ENCODE measurements at regions not wholly inside any gene's neighbourhood (a gene's known extent, or its start where the extent isn't known, plus 50 kb on each side); places are given as distances from the start of the nearest gene placed in this dataset.

GRCh38 chr21:38680401-38680800 lies 125.3 kb upstream of the ETS2 start:
- H3K27ac ChIP-seq (ENCODE audit: insufficient read depth, low read length), result no peak overlapping the region

GRCh38 chr21:38683222-38683621 lies 122.5 kb upstream of the ETS2 start:
- TF ChIP-seq EZH2 (IDR thresholded peaks at IDR 0.05; ENCODE audit: low read length, missing control alignments) (no peak), CTCF (conservative IDR thresholded peaks at IDR 0.05 in 1 of 2, IDR thresholded peaks at IDR 0.05 in 1 of 2; ENCODE audit: low read depth in 1 of 2, low read length in 2 of 2) (no peak)
- no peak overlapping the region for H3K9ac ChIP-seq (ENCODE audit: insufficient read depth, low read length)
- DNase-seq (ENCODE audit: low read depth in 2 of 2), result peak in 1 of 2 donors; percentile 20
- no peak overlapping the region for H3K4me2 ChIP-seq (ENCODE audit: extremely low read depth, insufficient read depth, low read length)
- no peak overlapping the region for H3K4me3 ChIP-seq (replicated peaks in 1 of 4; ENCODE audit: control extremely low read depth in 1 of 4, insufficient read depth in 1 of 4, low read depth in 3 of 4, low read length in 4 of 4)
- H2AFZ ChIP-seq (ENCODE audit: low read length), result no peak overlapping the region
- H3K36me3 ChIP-seq (ENCODE audit: control insufficient read depth, insufficient read depth, low read length), result no peaks in the 10 kb centered on the region
- no peaks in the 10 kb centered on the region for H4K20me1 ChIP-seq (ENCODE audit: control insufficient read depth, extremely low read depth, insufficient read depth, low read length)
- no peak overlapping the region for H3K27ac ChIP-seq (ENCODE audit: insufficient read depth, low read length)
- H3K9me3 ChIP-seq (ENCODE audit: control insufficient read depth, insufficient read depth, low read depth, low read length), result no peaks in the 10 kb centered on the region
- no peaks in the 10 kb centered on the region for H3K79me2 ChIP-seq (ENCODE audit: control insufficient read depth, insufficient read depth, low read length)
- H3K4me1 ChIP-seq (ENCODE audit: control insufficient read depth, extremely low read depth, insufficient read depth, low read length), result peaks cover 9% of the 10 kb centered on the region
- H3K27me3 ChIP-seq (ENCODE audit: control insufficient read depth, insufficient read depth, low read length), result peaks cover 4% of the 10 kb centered on the region

More at GRCh38 chr21:38680401-38680800, 125.3 kb upstream of the ETS2 start:
- H3K79me2 ChIP-seq (ENCODE audit: control insufficient read depth, insufficient read depth, low read length), result no peaks in the 10 kb centered on the region
- DNase-seq (ENCODE audit: low read depth in 2 of 2), result no peak
- H3K4me3 ChIP-seq (replicated peaks in 1 of 4; ENCODE audit: control extremely low read depth in 1 of 4, insufficient read depth in 1 of 4, low read depth in 3 of 4, low read length in 4 of 4), result no peak overlapping the region
- no peaks in the 10 kb centered on the region for H3K9me3 ChIP-seq (ENCODE audit: control insufficient read depth, insufficient read depth, low read depth, low read length)
- H4K20me1 ChIP-seq (ENCODE audit: control insufficient read depth, extremely low read depth, insufficient read depth, low read length), result no peaks in the 10 kb centered on the region
- TF ChIP-seq EZH2 (IDR thresholded peaks at IDR 0.05; ENCODE audit: low read length, missing control alignments) (no peak), CTCF (conservative IDR thresholded peaks at IDR 0.05 in 1 of 2, IDR thresholded peaks at IDR 0.05 in 1 of 2; ENCODE audit: low read depth in 1 of 2, low read length in 2 of 2) (no peak)
- no peak overlapping the region for H3K9ac ChIP-seq (ENCODE audit: insufficient read depth, low read length)
- H2AFZ ChIP-seq (ENCODE audit: low read length), result no peak overlapping the region
- peaks cover 6% of the 10 kb centered on the region for H3K27me3 ChIP-seq (ENCODE audit: control insufficient read depth, insufficient read depth, low read length)
- no peak overlapping the region for H3K4me2 ChIP-seq (ENCODE audit: extremely low read depth, insufficient read depth, low read length)
- no peaks in the 10 kb centered on the region for H3K36me3 ChIP-seq (ENCODE audit: control insufficient read depth, insufficient read depth, low read length)
- H3K4me1 ChIP-seq (ENCODE audit: control insufficient read depth, extremely low read depth, insufficient read depth, low read length), result peaks cover 9% of the 10 kb centered on the region

GRCh38 chr21:38688068-38688467 lies 117.7 kb upstream of the ETS2 start:
- peaks cover 6% of the 10 kb centered on the region for H3K27me3 ChIP-seq (ENCODE audit: control insufficient read depth, insufficient read depth, low read length)
- H3K4me2 ChIP-seq (ENCODE audit: extremely low read depth, insufficient read depth, low read length), result no peak overlapping the region
- no peak for TF ChIP-seq EZH2 (IDR thresholded peaks at IDR 0.05; ENCODE audit: low read length, missing control alignments)
- no peak for TF ChIP-seq CTCF (conservative IDR thresholded peaks at IDR 0.05 in 1 of 2, IDR thresholded peaks at IDR 0.05 in 1 of 2; ENCODE audit: low read depth in 1 of 2, low read length in 2 of 2)
- H3K9me3 ChIP-seq (ENCODE audit: control insufficient read depth, insufficient read depth, low read depth, low read length), result no peaks in the 10 kb centered on the region
- no peaks in the 10 kb centered on the region for H3K4me1 ChIP-seq (ENCODE audit: control insufficient read depth, extremely low read depth, insufficient read depth, low read length)
- no peak overlapping the region for H2AFZ ChIP-seq (ENCODE audit: low read length)
- H3K9ac ChIP-seq (ENCODE audit: insufficient read depth, low read length), result no peak overlapping the region
- H3K36me3 ChIP-seq (ENCODE audit: control insufficient read depth, insufficient read depth, low read length), result no peaks in the 10 kb centered on the region
- no peak overlapping the region for H3K4me3 ChIP-seq (replicated peaks in 1 of 4; ENCODE audit: control extremely low read depth in 1 of 4, insufficient read depth in 1 of 4, low read depth in 3 of 4, low read length in 4 of 4)
- no peaks in the 10 kb centered on the region for H4K20me1 ChIP-seq (ENCODE audit: control insufficient read depth, extremely low read depth, insufficient read depth, low read length)
- no peak for DNase-seq (ENCODE audit: low read depth in 2 of 2)
- no peak overlapping the region for H3K27ac ChIP-seq (ENCODE audit: insufficient read depth, low read length)
- no peaks in the 10 kb centered on the region for H3K79me2 ChIP-seq (ENCODE audit: control insufficient read depth, insufficient read depth, low read length)

Data from fibroblast of lung (primary cell).